H1 (cell line): ENCODE measurements at regions not wholly inside any gene's neighbourhood (a gene's known extent, or its start where the extent isn't known, plus 50 kb on each side); places are given as distances from the start of the nearest gene placed in this dataset.

Experiments used
- CTCF ChIA-PET: fragments of 300-600 bp; sonication (Branson Sonifier 250); formaldehyde crosslinking; loops from one replicate; lab custom pipeline; 2021; ENCODE audit not compliant: partially characterized antibody; lab: Charles Lee
- POLR2A ChIA-PET: fragments of 300-600 bp; sonication (Branson Sonifier 250); formaldehyde crosslinking; loops from one replicate; lab custom pipeline; 2021; ENCODE audit warnings: inconsistent platforms; ENCODE audit not compliant: partially characterized antibody; lab: Charles Lee
- DNase-seq, 2 experiments: peaks; one replicate each; pipeline versions ENCODE4 v3.0.0 to v3.0.0-alpha.2; 2010 to 2022; ENCODE audit warnings: low spot score in 2 of 2, low read depth in 1 of 2, mixed read lengths in 1 of 2
- FAIRE-seq: peaks from 2 replicates; lab custom pipeline; 2011; peaks lifted over from hg19 to GRCh38; lab: Jason Lieb, UNC
- H2AFZ ChIP-seq: 2 replicates; pipeline ENCODE4 v1.8.1; 2012; ENCODE audit warnings: low read length, inconsistent platforms
- H2AK5ac ChIP-seq: 2 replicates; pipeline ENCODE4 v1.6.1; 2013; ENCODE audit warnings: low read depth, low read length
- H2BK120ac ChIP-seq: replicated peaks from 2 replicates; pipeline ENCODE3; 2013; ENCODE audit warnings: low read depth, low read length, inconsistent platforms
- H2BK12ac ChIP-seq: 2 replicates; pipeline ENCODE4 v1.6.1; 2013; ENCODE audit warnings: low read depth, low read length
- H2BK15ac ChIP-seq: 2 replicates; pipeline ENCODE4 v1.6.1; 2013; ENCODE audit warnings: low read length
- H2BK20ac ChIP-seq: 2 replicates; pipeline ENCODE4 v1.6.1; 2013; ENCODE audit warnings: low read length
- H2BK5ac ChIP-seq: 2 replicates; pipeline ENCODE4 v1.6.1; 2013; ENCODE audit warnings: low read depth, low read length
- H3K14ac ChIP-seq: 2 replicates; pipeline ENCODE4 v1.6.1; 2013; ENCODE audit warnings: inconsistent platforms; ENCODE audit not compliant: insufficient read length
- H3K18ac ChIP-seq: 2 replicates; pipeline ENCODE4 v1.6.1; 2013; ENCODE audit warnings: low read length; ENCODE audit errors: extremely low read depth
- H3K23ac ChIP-seq: 2 replicates; pipeline ENCODE4 v1.6.1; 2013; ENCODE audit warnings: inconsistent platforms; ENCODE audit not compliant: insufficient read length
- H3K23me2 ChIP-seq: 2 replicates; pipeline ENCODE4 v1.6.1; 2013; ENCODE audit warnings: low read depth, low read length
- H3K27ac ChIP-seq: 2 replicates; pipeline ENCODE4 v1.6.1; 2011; ENCODE audit warnings: low read depth, low read length, inconsistent platforms
- H3K27me3 ChIP-seq, 4 experiments: replicated peaks in 1 of 4; 1 replicate in 1 of 4; 2 replicates in 3 of 4; pipeline versions ENCODE4 v1.6.1 to v1.8.1; 2011 to 2013; ENCODE audit warnings: low read length in 3 of 4, mild to moderate bottlenecking in 3 of 4, inconsistent platforms in 2 of 4, mixed read lengths in 2 of 4, moderate library complexity in 1 of 4; ENCODE audit not compliant: control insufficient read depth in 3 of 4, insufficient read depth in 3 of 4; ENCODE audit errors: extremely low read depth in 1 of 4
- H3K36me3 ChIP-seq, 4 experiments: 2 replicates each; pipeline versions ENCODE4 v1.6.1 to v1.8.1; 2011 to 2013; ENCODE audit warnings: mild to moderate bottlenecking in 4 of 4, low read length in 3 of 4, moderate library complexity in 2 of 4, control low read depth in 1 of 4, inconsistent platforms in 1 of 4; ENCODE audit not compliant: insufficient read depth in 4 of 4, control insufficient read depth in 2 of 4
- H3K4ac ChIP-seq: replicated peaks from 2 replicates; pipeline ENCODE3; 2013; ENCODE audit warnings: low read length, low read depth, mixed read lengths, inconsistent platforms; ENCODE audit not compliant: insufficient read length
- H3K4me1 ChIP-seq, 4 experiments: replicated peaks in 1 of 4; 1 replicate in 1 of 4; 2 replicates in 3 of 4; pipeline versions ENCODE4 v1.6.1 to v1.8.1; 2011 to 2013; ENCODE audit warnings: low read length in 3 of 4, inconsistent platforms in 2 of 4, mixed read lengths in 1 of 4; ENCODE audit not compliant: insufficient read depth in 4 of 4, control insufficient read depth in 3 of 4
- H3K4me2 ChIP-seq, 2 experiments: 2 replicates each; pipeline versions ENCODE4 v1.6.1 to v1.8.1; 2011 to 2013; ENCODE audit warnings: low read depth in 2 of 2, low read length in 2 of 2, control low read depth in 1 of 2, inconsistent platforms in 1 of 2, mild to moderate bottlenecking in 1 of 2; ENCODE audit not compliant: insufficient read depth in 1 of 2
- H3K4me3 ChIP-seq, 4 experiments: fragments of 200-600, 300-600 bp in 1 of 4; sonication (generic), shearing (Covaris generic), sonication (Bioruptor Twin) in 1 of 4; 2 replicates each; pipeline versions ENCODE4 v1.5.1 to v1.8.1; 2011 to 2016; ENCODE audit warnings: low read length in 4 of 4, low read depth in 3 of 4, control low read depth in 2 of 4, inconsistent platforms in 2 of 4, mild to moderate bottlenecking in 2 of 4, mixed read lengths in 1 of 4, moderate library complexity in 1 of 4; ENCODE audit not compliant: insufficient read depth in 2 of 4; ENCODE audit errors: extremely low read depth in 1 of 4
- H3K56ac ChIP-seq: replicated peaks from 2 replicates; pipeline ENCODE3; 2013; ENCODE audit warnings: low read depth, mild to moderate bottlenecking, mixed read lengths, low read length, inconsistent platforms; ENCODE audit not compliant: insufficient read length
- H3K79me1 ChIP-seq: 2 replicates; pipeline ENCODE4 v1.6.1; 2013; ENCODE audit warnings: low read depth, low read length, control low read depth
- H3K79me2 ChIP-seq, 2 experiments: 2 replicates each; pipeline versions ENCODE4 v1.6.1 to v1.8.1; 2012 to 2013; ENCODE audit warnings: low read length in 2 of 2, mild to moderate bottlenecking in 2 of 2, inconsistent platforms in 1 of 2; ENCODE audit not compliant: insufficient read depth in 2 of 2, control insufficient read depth in 1 of 2
- H3K9ac ChIP-seq, 4 experiments: replicated peaks in 1 of 4; 1 replicate in 1 of 4; 2 replicates in 3 of 4; pipeline versions ENCODE4 v1.6.1 to v1.8.1; 2011 to 2013; ENCODE audit warnings: low read depth in 3 of 4, low read length in 3 of 4, control low read depth in 2 of 4, mild to moderate bottlenecking in 2 of 4, moderate library complexity in 2 of 4, inconsistent platforms in 1 of 4; ENCODE audit errors: extremely low read depth in 1 of 4
- H3K9me3 ChIP-seq, 2 experiments: 2 replicates each; pipeline versions ENCODE4 v1.6.1 to v1.8.1; 2012 to 2013; ENCODE audit warnings: mild to moderate bottlenecking in 2 of 2, moderate library complexity in 2 of 2, control low read depth in 1 of 2, inconsistent platforms in 1 of 2, low read depth in 1 of 2, low read length in 1 of 2, mixed read lengths in 1 of 2; ENCODE audit not compliant: insufficient read depth in 2 of 2
- H4K20me1 ChIP-seq, 2 experiments: replicated peaks in 1 of 2; 2 replicates each; pipeline versions ENCODE3 to v1.8.1; 2011 to 2013; ENCODE audit warnings: inconsistent platforms in 2 of 2, low read length in 2 of 2, mild to moderate bottlenecking in 1 of 2; ENCODE audit not compliant: insufficient read depth in 2 of 2, control insufficient read depth in 1 of 2
- H4K5ac ChIP-seq: 2 replicates; pipeline ENCODE4 v1.6.1; 2013; ENCODE audit warnings: low read length, low read depth, mixed read lengths, inconsistent platforms; ENCODE audit not compliant: insufficient read length
- H4K8ac ChIP-seq: 2 replicates; pipeline ENCODE4 v1.8.0; 2013; ENCODE audit warnings: mild to moderate bottlenecking, moderate library complexity, low read length, inconsistent platforms; ENCODE audit not compliant: insufficient read depth; ENCODE audit errors: extremely low read depth
- H4K91ac ChIP-seq: replicated peaks from 2 replicates; pipeline ENCODE3; 2013; ENCODE audit warnings: low read length, mixed read lengths, inconsistent platforms; ENCODE audit not compliant: insufficient read length
- ATF3 ChIP-seq: IDR thresholded peaks from 2 replicates; pipeline ENCODE4 v1.6.1; 2011; ENCODE audit warnings: low read depth, mild to moderate bottlenecking, low read length; ENCODE audit not compliant: insufficient read depth
- BACH1 ChIP-seq: IDR thresholded peaks from 2 replicates; pipeline ENCODE4 v1.6.1; 2012; ENCODE audit warnings: low read length, improper control_type of control experiment
- CBX5 ChIP-seq: fragments of 300-800, 300-1000 bp; sonication (generic); IDR thresholded peaks from 2 replicates; pipeline ENCODE4 v1.7.1; 2016; ENCODE audit warnings: antibody characterized with exemption, low read length, low read depth
- CHD2 ChIP-seq: IDR thresholded peaks from 2 replicates; pipeline ENCODE4 v1.6.1; 2012; ENCODE audit warnings: low read length, improper control_type of control experiment
- EGR1 ChIP-seq: IDR thresholded peaks from 2 replicates; pipeline ENCODE4 v1.6.1; 2011; ENCODE audit warnings: low read depth, low read length, borderline replicate concordance
- EP300 ChIP-seq, 2 experiments: IDR thresholded peaks; 1 replicate in 1 of 2; 2 replicates in 1 of 2; pipeline ENCODE4 v1.6.1; 2011 to 2012; ENCODE audit warnings: low read depth in 2 of 2, low read length in 2 of 2, mild to moderate bottlenecking in 2 of 2, borderline replicate concordance in 1 of 2, inconsistent platforms in 1 of 2, moderate library complexity in 1 of 2
- FOSL1 ChIP-seq: IDR thresholded peaks from 2 replicates; pipeline ENCODE4 v1.6.1; 2011; ENCODE audit warnings: mild to moderate bottlenecking, low read depth, low read length, moderate library complexity; ENCODE audit not compliant: insufficient read depth
- JUND ChIP-seq: IDR thresholded peaks from 2 replicates; pipeline ENCODE4 v1.6.1; 2011; ENCODE audit warnings: mild to moderate bottlenecking, improper control_type of control experiment, low read length
- KDM4A ChIP-seq: IDR thresholded peaks from one replicate; pipeline ENCODE4 v1.7.1; 2012; ENCODE audit warnings: low read depth, mild to moderate bottlenecking, moderate library complexity, low read length, inconsistent platforms; ENCODE audit not compliant: severe bottlenecking
- MAFK ChIP-seq: IDR thresholded peaks from 2 replicates; pipeline ENCODE4 v1.6.1; 2012; ENCODE audit warnings: low read depth, mild to moderate bottlenecking, improper control_type of control experiment, low read length
- NANOG ChIP-seq: IDR thresholded peaks from 2 replicates; pipeline ENCODE4 v1.6.1; 2011; ENCODE audit warnings: low read length, low read depth, mild to moderate bottlenecking, inconsistent platforms; ENCODE audit not compliant: insufficient read depth, poor library complexity, severe bottlenecking
- POLR2AphosphoS5 ChIP-seq: IDR thresholded peaks from 2 replicates; pipeline ENCODE4 v1.6.1; 2011; ENCODE audit warnings: low read depth, low read length
- SIRT6 ChIP-seq: IDR thresholded peaks from one replicate; pipeline ENCODE4 v1.7.1; 2012; ENCODE audit warnings: low read length, inconsistent platforms
- TCF12 ChIP-seq: IDR thresholded peaks from 2 replicates; pipeline ENCODE4 v1.6.1; 2011; ENCODE audit warnings: low read depth, mild to moderate bottlenecking, low read length
- WGBS, 2 experiments: shearing (Covaris generic) in 1 of 2; methylation state at CpG; one replicate each; pipeline versions ENCODE4 v1.1.6 to v1.1.7; 2013 to 2015; ENCODE audit warnings: low lambda C conversion rate in 2 of 2, mixed read lengths in 2 of 2, inconsistent platforms in 1 of 2, low coverage in 1 of 2, missing lambda C conversion rate in 1 of 2; ENCODE audit not compliant: insufficient replicate concordance in 2 of 2, insufficient coverage in 1 of 2, insufficient read length in 1 of 2; ENCODE audit errors: extremely low coverage in 1 of 2, missing lambda C conversion rate in 1 of 2; 5-methylcytosine and 5-hydroxymethylcytosine counted together

- Histone ChIP-seq H3K56ac (no peak overlapping the region), H3K23me2 (no peaks in the 10 kb centered on the region), H3K18ac (no peak overlapping the region), H3K4me2 (peak overlapping the region in 1 of 2 experiments; percentile 23; a peak in 2 of 4 replicates), H3K27ac (no peak overlapping the region), H3K14ac (no peak overlapping the region), H2BK5ac (no peak overlapping the region), H4K91ac (no peak overlapping the region), H3K36me3 (no peaks in the 10 kb centered on the region), H3K23ac (no peak overlapping the region), H3K9ac (no peak overlapping the region), H3K27me3 (no peaks in the 10 kb centered on the region; a peak in 1 of 7 replicates), H3K79me2 (no peaks in the 10 kb centered on the region), H3K4me3 (no peak overlapping the region), H2BK12ac (no peak overlapping the region), H3K4me1 (peaks cover 14 to 23% (median 17%) of the 10 kb centered on the region in 4 experiments), H4K20me1 (no peaks in the 10 kb centered on the region), H2BK15ac (no peak overlapping the region), H2AFZ (no peak overlapping the region), H3K79me1 (no peaks in the 10 kb centered on the region; the same call in 1 of the 2 replicates), H2BK20ac (no peak overlapping the region), H3K9me3 (no peaks in the 10 kb centered on the region), H4K5ac (no peak overlapping the region), H2BK120ac (no peak overlapping the region), H2AK5ac (no peak overlapping the region), H4K8ac (no peak overlapping the region), H3K4ac (no peak overlapping the region)
- POLR2A ChIA-PET: no interaction called here
- 58% methylated on average over 12 of the region's 12 CpGs; no CpG with 5 or more reads in 1 of the 2 experiments for WGBS, 2 experiments
- DNase-seq (no peak), FAIRE-seq (peak; percentile 28)
- CTCF ChIA-PET: no interaction called here
- no peak for TF ChIP-seq EGR1
- TF ChIP-seq ATF3: no peak
- TF ChIP-seq CHD2: no peak
- no peak for TF ChIP-seq SIRT6
- no peak for TF ChIP-seq BACH1
- TF ChIP-seq FOSL1: no peak
- no peak for TF ChIP-seq NANOG
- no peak for TF ChIP-seq CBX5
- no peak for TF ChIP-seq POLR2AphosphoS5
- no peak for TF ChIP-seq JUND
- TF ChIP-seq MAFK: no peak
- TF ChIP-seq KDM4A: no peak
- no peak for TF ChIP-seq EP300 (IDR thresholded peaks at IDR 0.05; ENCODE audit: borderline replicate concordance in 1 of 2, low read depth in 2 of 2, low read length in 2 of 2)
- no peak for TF ChIP-seq TCF12
These were observed 297.9 kb downstream of the BMP7 start for GRCh38 chr20:56968376-56969048.
